Suprapubic skin (tissue), 3 donors: ENCODE measurements at regions not wholly inside any gene's neighbourhood (a gene's known extent, or its start where the extent isn't known, plus 50 kb on each side); places are given as distances from the start of the nearest gene placed in this dataset.
"Not testable (repeated sequence)": the region's sequence is repeated elsewhere in the genome, so short reads cannot be mapped to it uniquely, and the experiment has no call there.

ENCODE experiments used
- CTCF ChIP-seq, 2 donors: fragments of 200-600 bp in 1 of 2; fragments of 450-650 bp in 1 of 2; sonication (generic) in 1 of 2; IDR thresholded peaks; one replicate each; pipeline ENCODE4 v1.5.1; 2016 to 2019; ENCODE audit warnings: antibody characterized with exemption in 2 of 2, mild to moderate bottlenecking in 1 of 2, moderate library complexity in 1 of 2
- EP300 ChIP-seq: sonication (generic); formaldehyde crosslinking; IDR thresholded peaks from one replicate; pipeline ENCODE4 v1.6.1; 2017; ENCODE audit warnings: antibody characterized with exemption
- POLR2A ChIP-seq, 2 donors: fragments of 450-650 bp; IDR thresholded peaks; one replicate each; pipeline ENCODE4 v1.6.1; 2017; ENCODE audit warnings: antibody characterized with exemption in 2 of 2, mild to moderate bottlenecking in 2 of 2, moderate library complexity in 2 of 2

DNA sequence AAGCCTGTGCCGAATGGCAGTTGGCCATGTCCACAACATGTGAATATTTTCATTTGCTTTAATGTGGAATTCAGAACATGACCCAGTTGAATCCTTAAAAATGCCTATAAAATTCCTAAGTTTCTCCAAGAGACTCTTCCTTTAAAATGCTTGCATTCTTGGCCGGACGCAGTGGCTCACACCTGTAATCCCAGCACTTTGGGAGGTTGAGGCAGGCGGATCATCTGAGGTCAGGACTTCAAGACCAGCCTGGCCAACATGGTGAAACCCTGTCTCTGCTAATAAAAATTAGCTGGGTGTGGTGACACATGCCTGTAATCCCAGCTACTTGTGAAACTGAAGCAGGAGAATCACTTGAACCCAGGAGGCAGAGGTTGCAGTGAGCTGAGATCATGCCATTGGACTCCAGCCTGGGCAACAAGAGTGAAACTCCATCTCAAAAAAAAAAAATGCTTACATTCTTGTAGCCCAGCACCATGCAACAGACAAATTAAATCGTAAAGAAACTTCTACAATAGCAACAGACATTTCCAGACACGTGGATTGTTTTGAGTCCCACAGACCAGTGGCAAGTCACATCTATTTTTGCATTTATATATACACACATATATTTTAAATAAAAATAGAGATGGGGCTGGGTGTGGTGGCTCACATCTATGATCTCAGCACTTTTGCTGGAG, 274.4 kb downstream of the GOLGA6L6 start:
- TF ChIP-seq CTCF (IDR thresholded peaks at IDR 0.05); POLR2A (IDR thresholded peaks at IDR 0.05); EP300: not testable (repeated sequence)
